Endodermal cell (in vitro differentiated cells): ENCODE measurements at regions not wholly inside any gene's neighbourhood (a gene's known extent, or its start where the extent isn't known, plus 50 kb on each side); places are given as distances from the start of the nearest gene placed in this dataset.

Experiments
- DNase-seq: peaks from one replicate; pipeline ENCODE4 v3.0.0-alpha.2; 2017
- H3K27ac ChIP-seq: 2 replicates; pipeline ENCODE4 v1.5.1; 2013; ENCODE audit warnings: mild to moderate bottlenecking, low read depth, low read length, moderate library complexity
- H3K27me3 ChIP-seq: 2 replicates; pipeline ENCODE4 v1.6.1; 2013; ENCODE audit warnings: mild to moderate bottlenecking, low read length, moderate library complexity; ENCODE audit not compliant: insufficient read depth, control insufficient read depth, poor library complexity, severe bottlenecking
- H3K36me3 ChIP-seq: 2 replicates; pipeline ENCODE4 v1.7.0; 2013; ENCODE audit warnings: mild to moderate bottlenecking, low read length, moderate library complexity; ENCODE audit not compliant: control insufficient read depth, insufficient read depth
- H3K4me1 ChIP-seq: one replicate; pipeline ENCODE4 v1.7.0; 2013; ENCODE audit warnings: low read length; ENCODE audit not compliant: control insufficient read depth, insufficient read depth
- H3K4me3 ChIP-seq: 2 replicates; pipeline ENCODE4 v1.5.1; 2013; ENCODE audit warnings: mild to moderate bottlenecking, low read length, moderate library complexity
- H3K9ac ChIP-seq: 2 replicates; pipeline ENCODE4 v1.6.1; 2013; ENCODE audit warnings: mild to moderate bottlenecking, low read length, moderate library complexity; ENCODE audit not compliant: poor library complexity, severe bottlenecking; ENCODE audit errors: extremely low read depth
- H3K9me3 ChIP-seq: 2 replicates; pipeline ENCODE4 v1.6.1; 2013; ENCODE audit warnings: mild to moderate bottlenecking, low read length, moderate library complexity; ENCODE audit not compliant: control insufficient read depth
- H3K27ac Mint-ChIP-seq: 2 replicates; pipeline ENCODE4 v1.8.0; 2020; ENCODE audit warnings: mixed read lengths
- H3K27me3 Mint-ChIP-seq: 2 replicates; pipeline ENCODE4 v1.8.0; 2021; ENCODE audit warnings: mild to moderate bottlenecking, mixed read lengths; ENCODE audit not compliant: insufficient read depth
- H3K36me3 Mint-ChIP-seq: 2 replicates; pipeline ENCODE4 v1.8.0; 2020; ENCODE audit warnings: low read depth, mixed read lengths
- H3K4me1 Mint-ChIP-seq: 2 replicates; pipeline ENCODE4 v1.8.0; 2020; ENCODE audit warnings: mixed read lengths
- H3K4me3 Mint-ChIP-seq: 2 replicates; pipeline ENCODE4 v1.8.0; 2020; ENCODE audit warnings: mild to moderate bottlenecking, moderate library complexity, mixed read lengths
- H3K9me3 Mint-ChIP-seq: 2 replicates; pipeline ENCODE4 v1.8.0; 2020; ENCODE audit warnings: mild to moderate bottlenecking, mixed read lengths
- CTCF ChIP-seq: fragments of 200-600 bp; sonication (generic); conservative IDR thresholded peaks from 2 replicates; pipeline ENCODE4 v1.5.0; 2021; ENCODE audit warnings: antibody characterized with exemption, mild to moderate bottlenecking
- WGBS, 2 experiments: methylation state at CpG; one replicate each; pipeline versions ENCODE4 v1.1.5 to v1.1.7; 2013; ENCODE audit warnings: missing lambda C conversion rate in 2 of 2, mixed read lengths in 1 of 2; ENCODE audit not compliant: insufficient coverage in 1 of 2, insufficient read length in 1 of 2; 5-methylcytosine and 5-hydroxymethylcytosine counted together

GRCh38 chr14:44412858-44413569, 94.1 kb downstream of the FSCB start:
- Histone ChIP-seq H3K9ac (no peak overlapping the region), H3K27ac (no peak overlapping the region), H3K27me3 (no peaks in the 10 kb centered on the region), H3K4me3 (peak overlapping the region; percentile 75), H3K4me1 (peaks cover 4% of the 10 kb centered on the region), H3K36me3 (peaks cover 4% of the 10 kb centered on the region), H3K9me3 (peaks cover 50% of the 10 kb centered on the region)
- TF ChIP-seq CTCF = no peak
- H3K4me1 Mint-ChIP-seq = peaks cover 7% of the 10 kb centered on the region
- H3K27ac Mint-ChIP-seq = peak overlapping the region; percentile 12
- no peaks in the 10 kb centered on the region for H3K27me3 Mint-ChIP-seq
- DNase-seq = peak; percentile 58
- H3K9me3 Mint-ChIP-seq = peaks cover 34% of the 10 kb centered on the region
- no peak overlapping the region for H3K4me3 Mint-ChIP-seq
- WGBS, 2 experiments = 100% methylated on average over 1 of the region's 1 CpG
- peaks cover 12% of the 10 kb centered on the region for H3K36me3 Mint-ChIP-seq

GRCh38 chr14:44405011-44405486, 102.0 kb downstream of the FSCB start:
- Histone ChIP-seq H3K4me3 (no peak overlapping the region), H3K27ac (no peak overlapping the region), H3K9ac (no peak overlapping the region), H3K4me1 (peaks cover 10% of the 10 kb centered on the region), H3K27me3 (no peaks in the 10 kb centered on the region), H3K9me3 (no peaks in the 10 kb centered on the region), H3K36me3 (no peaks in the 10 kb centered on the region)
- no peaks in the 10 kb centered on the region for H3K9me3 Mint-ChIP-seq
- H3K4me1 Mint-ChIP-seq = peaks cover 6% of the 10 kb centered on the region
- H3K36me3 Mint-ChIP-seq = no peaks in the 10 kb centered on the region
- no peak overlapping the region for H3K4me3 Mint-ChIP-seq
- 90 to 95% methylated on average over 2 to 5 of the region's 5 CpGs for WGBS, 2 experiments
- TF ChIP-seq CTCF = no peak
- no peak for DNase-seq
- no peak overlapping the region for H3K27ac Mint-ChIP-seq
- H3K27me3 Mint-ChIP-seq = peaks cover 2% of the 10 kb centered on the region

- no peak for TF ChIP-seq CTCF
- WGBS, 2 experiments = 81 to 87% methylated on average over 3 of the region's 3 CpGs
- peaks cover 2% of the 10 kb centered on the region for H3K27me3 Mint-ChIP-seq
Measured at GRCh38 chr14:44404599-44404998, 102.5 kb downstream of the FSCB start.

More at GRCh38 chr14:44404599-44404998, 102.5 kb downstream of the FSCB start:
- Histone ChIP-seq H3K4me1 (peaks cover 10% of the 10 kb centered on the region), H3K36me3 (no peaks in the 10 kb centered on the region), H3K4me3 (peak overlapping the region; percentile 13), H3K9me3 (no peaks in the 10 kb centered on the region), H3K27ac (no peak overlapping the region), H3K9ac (no peak overlapping the region), H3K27me3 (no peaks in the 10 kb centered on the region)
- DNase-seq = no peak
- Mint-ChIP-seq H3K36me3 (no peaks in the 10 kb centered on the region), H3K27ac (no peak overlapping the region), H3K9me3 (no peaks in the 10 kb centered on the region), H3K4me3 (no peak overlapping the region), H3K4me1 (peaks cover 6% of the 10 kb centered on the region)
